ENCODE measurements at regions not wholly inside any gene's neighbourhood (a gene's known extent, or its start where the extent isn't known, plus 50 kb on each side); places are given as distances from the start of the nearest gene placed in this dataset.

GRCh38 chr2:9099341-9099751 lies 95.9 kb upstream of the MBOAT2 start:
- no peaks in the 10 kb centered on the region for H3K9me3 ChIP-seq (ENCODE audit: insufficient read depth, low read length)
- H2AFZ ChIP-seq (ENCODE audit: low read depth, low read length, severe bottlenecking) = no peak overlapping the region
- no peak overlapping the region for H3K4me2 ChIP-seq (ENCODE audit: low read depth, low read length, poor library complexity, severe bottlenecking)
- no peak overlapping the region for H3K4me3 ChIP-seq (ENCODE audit: insufficient read depth, low read length, poor library complexity, severe bottlenecking)
- no peaks in the 10 kb centered on the region for H4K20me1 ChIP-seq (ENCODE audit: low read depth, low read length)
- H3F3A ChIP-seq (ENCODE audit: insufficient read depth) = no peaks in the 10 kb centered on the region
- TF ChIP-seq CTCF (IDR thresholded peaks at IDR 0.05; ENCODE audit: insufficient read depth, low read length, poor library complexity, severe bottlenecking) = no peak
- no peak for TF ChIP-seq EZH2phosphoT487 (conservative IDR thresholded peaks at IDR 0.05; ENCODE audit: low read length)
- no peaks in the 10 kb centered on the region for H3K36me3 ChIP-seq (ENCODE audit: low read length)
- no peaks in the 10 kb centered on the region for H3K79me2 ChIP-seq (ENCODE audit: insufficient read depth, low read length)
- no peaks in the 10 kb centered on the region for H3K27me3 ChIP-seq (ENCODE audit: low read length)
- H3K9ac ChIP-seq (ENCODE audit: low read length) = no peak overlapping the region
- H3K27ac ChIP-seq (ENCODE audit: low read depth, low read length) = no peak overlapping the region
- no peaks in the 10 kb centered on the region for H3K9me2 ChIP-seq (replicated peaks; ENCODE audit: insufficient read depth, low read length)

DNA sequence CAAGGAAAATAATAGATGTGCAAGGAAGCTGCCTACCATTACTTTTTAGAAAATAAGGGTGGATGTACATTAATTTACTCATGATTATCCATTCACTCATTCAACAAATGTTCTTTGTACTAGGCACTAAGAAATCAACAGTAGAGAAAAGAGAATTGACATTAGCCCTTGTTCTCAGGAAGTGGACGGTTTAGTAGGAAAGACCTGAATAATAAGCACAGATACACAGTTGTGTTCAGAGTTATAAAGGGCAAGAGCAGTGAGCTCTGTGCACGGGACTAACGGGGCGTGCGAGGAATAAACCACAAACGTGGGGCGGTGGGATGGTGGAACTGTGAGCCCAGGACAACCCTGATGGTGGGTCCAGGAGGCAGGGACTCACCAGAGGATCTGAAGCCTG lies 94.4 kb upstream of the MBOAT2 start:
- no peaks in the 10 kb centered on the region for H4K20me1 ChIP-seq (ENCODE audit: low read depth, low read length)
- no peaks in the 10 kb centered on the region for H3F3A ChIP-seq (ENCODE audit: insufficient read depth)
- H3K27ac ChIP-seq (ENCODE audit: low read depth, low read length) = no peak overlapping the region
- H3K36me3 ChIP-seq (ENCODE audit: low read length) = no peaks in the 10 kb centered on the region
- H3K27me3 ChIP-seq (ENCODE audit: low read length) = no peaks in the 10 kb centered on the region
- H3K9me3 ChIP-seq (ENCODE audit: insufficient read depth, low read length) = no peaks in the 10 kb centered on the region
- TF ChIP-seq EZH2phosphoT487 (conservative IDR thresholded peaks at IDR 0.05; ENCODE audit: low read length) = no peak
- TF ChIP-seq CTCF (IDR thresholded peaks at IDR 0.05; ENCODE audit: insufficient read depth, low read length, poor library complexity, severe bottlenecking) = no peak
- H3K4me3 ChIP-seq (ENCODE audit: insufficient read depth, low read length, poor library complexity, severe bottlenecking) = no peak overlapping the region
- no peaks in the 10 kb centered on the region for H3K79me2 ChIP-seq (ENCODE audit: insufficient read depth, low read length)
- no peak overlapping the region for H3K4me2 ChIP-seq (ENCODE audit: low read depth, low read length, poor library complexity, severe bottlenecking)
- H3K9me2 ChIP-seq (replicated peaks; ENCODE audit: insufficient read depth, low read length) = no peaks in the 10 kb centered on the region
- no peak overlapping the region for H3K9ac ChIP-seq (ENCODE audit: low read length)
- no peak overlapping the region for H2AFZ ChIP-seq (ENCODE audit: low read depth, low read length, severe bottlenecking)

- no peaks in the 10 kb centered on the region for H3K9me2 ChIP-seq (replicated peaks; ENCODE audit: insufficient read depth, low read length)
- no peaks in the 10 kb centered on the region for H3K9me3 ChIP-seq (ENCODE audit: insufficient read depth, low read length)
- H3K4me2 ChIP-seq (ENCODE audit: low read depth, low read length, poor library complexity, severe bottlenecking) = no peak overlapping the region
- H3K4me3 ChIP-seq (ENCODE audit: insufficient read depth, low read length, poor library complexity, severe bottlenecking) = no peak overlapping the region
- H3K79me2 ChIP-seq (ENCODE audit: insufficient read depth, low read length) = no peaks in the 10 kb centered on the region
- no peak overlapping the region for H2AFZ ChIP-seq (ENCODE audit: low read depth, low read length, severe bottlenecking)
- H3F3A ChIP-seq (ENCODE audit: insufficient read depth) = no peaks in the 10 kb centered on the region
- TF ChIP-seq EZH2phosphoT487 (conservative IDR thresholded peaks at IDR 0.05; ENCODE audit: low read length) (no peak), CTCF (IDR thresholded peaks at IDR 0.05; ENCODE audit: insufficient read depth, low read length, poor library complexity, severe bottlenecking) (no peak)
- H4K20me1 ChIP-seq (ENCODE audit: low read depth, low read length) = no peaks in the 10 kb centered on the region
- no peak overlapping the region for H3K9ac ChIP-seq (ENCODE audit: low read length)
- no peak overlapping the region for H3K27ac ChIP-seq (ENCODE audit: low read depth, low read length)
- H3K36me3 ChIP-seq (ENCODE audit: low read length) = no peaks in the 10 kb centered on the region
- no peaks in the 10 kb centered on the region for H3K27me3 ChIP-seq (ENCODE audit: low read length)
Measured at GRCh38 chr2:9097239-9097638, 93.8 kb upstream of the MBOAT2 start.

GRCh38 chr2:9096761-9097160 lies 93.3 kb upstream of the MBOAT2 start:
- H3K36me3 ChIP-seq (ENCODE audit: low read length) = no peaks in the 10 kb centered on the region
- no peak overlapping the region for H3K4me3 ChIP-seq (ENCODE audit: insufficient read depth, low read length, poor library complexity, severe bottlenecking)
- no peaks in the 10 kb centered on the region for H4K20me1 ChIP-seq (ENCODE audit: low read depth, low read length)
- no peak for TF ChIP-seq CTCF (IDR thresholded peaks at IDR 0.05; ENCODE audit: insufficient read depth, low read length, poor library complexity, severe bottlenecking)
- TF ChIP-seq EZH2phosphoT487 (conservative IDR thresholded peaks at IDR 0.05; ENCODE audit: low read length) = no peak
- H3K27me3 ChIP-seq (ENCODE audit: low read length) = no peaks in the 10 kb centered on the region
- no peak overlapping the region for H3K27ac ChIP-seq (ENCODE audit: low read depth, low read length)
- H3K9me2 ChIP-seq (replicated peaks; ENCODE audit: insufficient read depth, low read length) = no peaks in the 10 kb centered on the region
- no peaks in the 10 kb centered on the region for H3K9me3 ChIP-seq (ENCODE audit: insufficient read depth, low read length)
- H3K4me2 ChIP-seq (ENCODE audit: low read depth, low read length, poor library complexity, severe bottlenecking) = no peak overlapping the region
- no peaks in the 10 kb centered on the region for H3F3A ChIP-seq (ENCODE audit: insufficient read depth)
- no peak overlapping the region for H3K9ac ChIP-seq (ENCODE audit: low read length)
- no peak overlapping the region for H2AFZ ChIP-seq (ENCODE audit: low read depth, low read length, severe bottlenecking)
- H3K79me2 ChIP-seq (ENCODE audit: insufficient read depth, low read length) = no peaks in the 10 kb centered on the region
